MM.1S (cell line): ENCODE measurements at regions not wholly inside any gene's neighbourhood (a gene's known extent, or its start where the extent isn't known, plus 50 kb on each side); places are given as distances from the start of the nearest gene placed in this dataset.

Source experiments
- EZH2phosphoT487 ChIP-seq: fragments of 300-600 bp; sonication (generic); IDR thresholded peaks from 2 replicates; pipeline ENCODE4 v1.6.1; 2018; ENCODE audit warnings: antibody characterized with exemption, low read length
- TF ChIP-seq, protein P1 (sequence below): fragments of 300-600 bp; sonication (generic); IDR thresholded peaks from 2 replicates; pipeline ENCODE4 v1.5.1; 2016; ENCODE audit warnings: antibody characterized with exemption, low read length, mixed read lengths

- TF ChIP-seq, protein P1, sequence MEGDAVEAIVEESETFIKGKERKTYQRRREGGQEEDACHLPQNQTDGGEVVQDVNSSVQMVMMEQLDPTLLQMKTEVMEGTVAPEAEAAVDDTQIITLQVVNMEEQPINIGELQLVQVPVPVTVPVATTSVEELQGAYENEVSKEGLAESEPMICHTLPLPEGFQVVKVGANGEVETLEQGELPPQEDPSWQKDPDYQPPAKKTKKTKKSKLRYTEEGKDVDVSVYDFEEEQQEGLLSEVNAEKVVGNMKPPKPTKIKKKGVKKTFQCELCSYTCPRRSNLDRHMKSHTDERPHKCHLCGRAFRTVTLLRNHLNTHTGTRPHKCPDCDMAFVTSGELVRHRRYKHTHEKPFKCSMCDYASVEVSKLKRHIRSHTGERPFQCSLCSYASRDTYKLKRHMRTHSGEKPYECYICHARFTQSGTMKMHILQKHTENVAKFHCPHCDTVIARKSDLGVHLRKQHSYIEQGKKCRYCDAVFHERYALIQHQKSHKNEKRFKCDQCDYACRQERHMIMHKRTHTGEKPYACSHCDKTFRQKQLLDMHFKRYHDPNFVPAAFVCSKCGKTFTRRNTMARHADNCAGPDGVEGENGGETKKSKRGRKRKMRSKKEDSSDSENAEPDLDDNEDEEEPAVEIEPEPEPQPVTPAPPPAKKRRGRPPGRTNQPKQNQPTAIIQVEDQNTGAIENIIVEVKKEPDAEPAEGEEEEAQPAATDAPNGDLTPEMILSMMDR: no peak
- TF ChIP-seq EZH2phosphoT487: no peak
Measured at GRCh38 chr12:5166976-5167375, 123.3 kb downstream of the KCNA5 start.
